ENCODE measurements at regions not wholly inside any gene's neighbourhood (a gene's known extent, or its start where the extent isn't known, plus 50 kb on each side); places are given as distances from the start of the nearest gene placed in this dataset.
"Not testable (repeated sequence)": the region's sequence is repeated elsewhere in the genome, so short reads cannot be mapped to it uniquely, and the experiment has no call there.

DNA sequence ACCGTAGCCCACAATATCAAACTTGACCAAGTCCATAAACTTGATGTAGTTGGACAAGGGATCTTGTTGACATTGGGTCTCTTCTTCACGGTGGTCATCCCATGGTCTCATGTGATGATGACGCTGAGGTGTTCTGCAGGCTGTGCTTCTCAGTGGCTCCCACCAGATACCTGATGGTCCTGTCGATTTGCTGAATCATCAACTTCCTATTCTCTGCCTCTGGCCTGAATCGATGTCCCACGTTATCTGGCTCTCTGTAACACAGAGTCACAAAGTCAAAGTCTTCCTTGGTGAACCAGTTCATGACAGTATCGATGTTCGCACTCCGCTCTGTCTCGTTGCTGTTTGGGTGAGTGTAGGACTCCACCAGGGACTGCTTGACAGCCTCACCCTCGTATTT is 217.2 kb upstream of the FRG2C start:
- not testable (repeated sequence) for DNase-seq (ENCODE audit: low spot score)

DNA sequence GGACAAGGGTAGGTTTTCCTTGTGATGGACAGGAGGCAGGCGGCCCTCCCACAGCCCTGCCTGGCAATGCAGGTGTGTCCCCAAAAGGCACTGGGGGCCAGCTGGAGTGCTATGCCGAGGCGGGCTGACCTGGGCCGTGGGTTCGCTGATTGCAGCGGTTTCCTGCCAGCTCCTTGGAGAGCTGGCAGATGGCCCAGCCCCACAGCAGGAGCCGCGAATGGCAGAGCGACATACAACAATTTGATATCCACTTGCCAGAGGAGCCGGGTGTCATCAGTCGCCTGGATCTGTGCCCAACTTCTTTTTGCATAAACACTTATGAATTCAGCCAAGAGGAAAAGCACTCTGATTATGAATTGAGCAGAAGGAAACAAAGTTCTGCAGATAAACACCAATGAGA is 210.8 kb upstream of the FRG2C start:
- DNase-seq (ENCODE audit: low spot score) = not testable (repeated sequence)

DNA sequence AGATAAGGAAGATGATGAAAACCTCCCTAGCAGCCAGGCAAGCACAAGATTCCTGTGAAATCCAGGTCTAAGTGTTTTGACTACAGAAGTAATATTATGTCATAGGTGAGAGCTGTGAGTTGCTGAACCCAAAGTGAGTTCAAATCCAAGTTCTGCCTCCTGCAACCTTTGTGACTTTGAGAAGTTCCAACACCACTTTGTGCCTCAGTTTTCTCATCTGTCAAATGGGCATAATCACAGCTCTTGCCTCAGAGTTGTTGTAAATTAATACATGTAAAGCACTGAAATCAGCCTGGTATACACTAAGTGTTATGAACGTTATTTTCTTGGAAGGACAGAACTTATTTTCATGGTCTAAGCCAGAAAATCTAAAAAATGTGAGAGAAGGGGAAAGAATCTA is 210.3 kb upstream of the FRG2C start:
- DNase-seq (ENCODE audit: low spot score) = not testable (repeated sequence)

DNA sequence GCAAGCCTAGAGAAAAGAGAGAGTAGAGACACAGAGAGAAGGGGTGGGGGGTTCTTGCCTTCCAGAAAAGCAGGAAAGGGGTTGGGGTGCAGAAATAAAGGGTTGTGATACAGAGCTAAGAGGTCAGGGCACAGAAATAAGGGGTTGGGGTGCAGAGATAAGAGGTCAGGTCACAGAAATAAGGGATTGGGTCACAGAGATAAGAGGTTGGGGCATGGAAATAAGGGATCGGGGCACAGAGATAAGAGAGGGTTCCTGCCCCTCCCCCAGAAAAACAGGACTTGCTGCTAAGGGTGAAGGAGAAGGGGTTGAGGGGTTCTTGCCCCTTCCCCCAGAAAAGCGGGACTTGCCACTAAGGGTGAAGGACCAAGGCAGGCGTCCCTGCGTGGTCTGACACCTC is 189.6 kb upstream of the FRG2C start:
- not testable (repeated sequence) for DNase-seq (ENCODE audit: low spot score)

DNA sequence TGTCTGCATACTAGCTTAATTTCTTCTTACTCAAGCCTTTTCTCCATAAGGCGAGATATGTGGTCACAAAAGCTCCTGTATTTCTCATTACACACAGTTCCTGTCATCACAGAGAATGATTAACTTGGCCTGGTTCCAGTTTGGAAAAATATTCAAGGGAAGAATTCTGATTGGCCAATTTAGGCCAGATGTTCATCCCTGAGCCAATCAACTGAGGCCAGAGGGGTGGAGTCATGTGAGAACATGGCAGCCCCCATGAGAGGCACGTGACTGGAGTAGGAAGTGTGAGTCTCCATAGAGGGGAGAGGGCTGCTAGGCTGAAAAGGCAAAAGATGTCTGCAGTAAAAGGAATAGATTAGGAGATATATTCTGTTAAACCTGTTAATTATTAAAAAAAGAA is 167.5 kb upstream of the FRG2C start:
- not testable (repeated sequence) for DNase-seq (ENCODE audit: low spot score)

DNA sequence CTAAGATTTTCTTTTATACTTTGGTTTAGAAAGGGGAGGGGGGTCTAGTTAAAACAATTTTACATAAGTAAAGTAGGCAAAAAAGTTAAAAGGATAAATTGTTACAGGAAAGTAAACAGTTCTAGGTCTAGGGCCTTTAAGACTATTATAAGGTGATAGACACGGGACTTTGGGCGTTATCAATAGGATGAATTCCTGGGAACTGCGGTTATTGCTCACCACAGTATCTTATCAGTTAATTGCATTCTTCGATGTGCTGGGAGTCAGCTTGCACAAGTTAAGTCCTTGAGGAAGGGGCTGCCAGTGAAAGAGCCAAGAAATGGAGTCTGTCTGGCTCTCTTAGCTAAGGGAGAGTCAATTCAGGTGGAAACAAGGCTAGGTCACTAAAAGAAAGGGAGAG is 163.8 kb upstream of the FRG2C start:
- not testable (repeated sequence) for DNase-seq (ENCODE audit: low spot score)

DNA sequence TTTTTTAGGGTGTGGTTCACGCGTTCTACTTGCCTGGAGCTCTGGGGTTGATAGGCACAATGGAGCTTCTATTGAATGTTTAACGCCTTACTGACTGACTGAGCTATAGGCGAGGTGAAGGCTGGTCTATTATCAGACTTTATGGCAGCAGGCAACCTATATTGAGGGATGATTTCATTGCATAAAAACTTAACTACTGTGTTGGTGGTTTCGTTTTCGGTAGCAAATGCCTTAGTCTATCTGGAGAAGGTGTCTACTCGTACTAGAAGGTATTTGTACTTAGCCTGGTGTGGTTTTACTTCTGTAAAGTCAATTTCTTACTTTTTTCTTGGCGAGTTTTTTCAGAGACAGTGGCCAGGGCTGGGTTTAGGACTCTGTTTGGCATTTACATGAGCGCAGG is 162.0 kb upstream of the FRG2C start:
- not testable (repeated sequence) for DNase-seq (ENCODE audit: low spot score)

DNA sequence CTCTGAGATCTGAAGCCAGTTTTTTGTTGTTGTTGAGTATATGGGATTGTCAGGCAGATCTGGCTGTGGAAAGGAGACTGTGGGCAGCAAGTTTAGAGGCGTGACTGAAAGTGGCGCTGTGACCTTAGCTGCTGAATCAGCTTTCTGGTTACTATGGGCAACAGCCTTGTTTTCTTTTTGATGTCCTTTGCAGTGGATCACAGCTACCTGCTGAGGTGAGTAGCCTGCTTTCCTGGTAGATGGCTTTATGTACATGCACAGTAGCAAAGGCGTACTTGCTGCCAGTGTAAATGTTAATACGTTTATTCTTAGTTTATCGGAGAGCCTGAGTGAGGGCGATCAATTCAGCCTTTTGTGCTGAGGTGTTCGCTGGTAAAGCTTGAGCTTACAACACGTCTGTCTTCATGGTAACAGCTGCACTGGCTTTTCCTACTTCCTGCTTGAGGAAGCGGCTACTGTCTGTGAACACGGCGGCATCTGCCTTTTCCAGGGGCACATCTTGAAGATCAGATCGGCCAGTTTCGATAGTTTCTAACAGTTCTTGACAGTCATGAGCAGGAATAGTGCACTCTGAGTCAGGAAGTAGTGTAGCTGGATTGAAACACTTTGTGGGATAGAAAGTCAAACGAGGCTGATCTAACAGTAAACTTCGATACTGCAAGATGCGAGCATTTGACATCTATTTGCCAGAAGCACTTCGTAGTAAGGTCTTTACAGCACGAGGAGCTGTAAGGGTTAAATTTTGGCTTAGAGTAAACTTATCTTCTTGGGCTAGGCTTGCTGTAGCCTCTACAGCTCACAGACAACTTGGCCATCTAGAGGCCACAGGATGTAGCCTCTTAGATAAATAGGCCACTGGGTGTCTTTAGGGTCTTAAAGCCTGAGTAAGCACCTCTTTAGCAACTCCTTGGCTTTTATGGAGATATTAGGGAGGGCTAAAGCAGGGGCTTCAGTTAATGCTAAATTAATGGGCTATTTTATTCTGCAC is 161.1 kb upstream of the FRG2C start:
- not testable (repeated sequence) for DNase-seq (ENCODE audit: low spot score)

DNA sequence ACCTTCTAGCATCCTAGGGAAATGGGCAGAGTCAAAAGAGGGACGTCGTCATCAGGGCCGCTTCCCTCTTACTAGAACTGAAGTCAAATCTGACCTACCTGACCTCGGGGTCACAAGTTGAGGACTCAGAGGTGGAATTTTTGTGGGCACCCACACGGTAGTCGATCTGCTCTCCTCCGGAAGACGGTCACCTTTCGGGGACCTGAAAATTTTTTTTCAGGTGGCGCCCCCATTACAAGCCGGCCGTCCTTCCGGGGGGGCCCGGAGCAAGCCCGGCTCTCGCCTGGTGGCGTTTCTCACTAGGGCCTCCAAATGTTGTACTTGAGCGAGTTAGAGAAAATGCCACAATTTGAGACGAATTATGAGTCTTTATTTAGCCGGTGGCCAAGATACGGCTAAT is 157.5 kb upstream of the FRG2C start:
- no peak for DNase-seq (ENCODE audit: low spot score)

DNA sequence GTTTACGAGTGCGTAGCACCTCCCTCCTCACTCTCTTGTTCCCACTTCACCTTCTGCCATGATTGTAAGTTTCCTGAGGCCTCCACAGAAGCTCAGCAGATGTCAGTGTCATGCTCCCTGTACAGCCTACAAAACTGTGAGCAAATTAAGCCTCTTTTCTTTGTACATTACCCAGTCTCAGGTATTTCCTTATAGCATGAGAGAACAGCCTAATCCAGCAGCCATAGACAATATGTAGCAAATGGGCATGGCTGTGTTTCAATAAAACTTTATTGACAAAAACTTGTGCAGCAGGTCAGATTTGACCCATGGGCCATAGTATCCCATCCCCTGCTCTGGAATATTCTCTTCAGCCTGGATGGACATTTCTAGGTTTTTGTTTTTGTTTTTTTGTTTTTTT is 156.2 kb upstream of the FRG2C start:
- DNase-seq (ENCODE audit: low spot score) = not testable (repeated sequence)

DNA sequence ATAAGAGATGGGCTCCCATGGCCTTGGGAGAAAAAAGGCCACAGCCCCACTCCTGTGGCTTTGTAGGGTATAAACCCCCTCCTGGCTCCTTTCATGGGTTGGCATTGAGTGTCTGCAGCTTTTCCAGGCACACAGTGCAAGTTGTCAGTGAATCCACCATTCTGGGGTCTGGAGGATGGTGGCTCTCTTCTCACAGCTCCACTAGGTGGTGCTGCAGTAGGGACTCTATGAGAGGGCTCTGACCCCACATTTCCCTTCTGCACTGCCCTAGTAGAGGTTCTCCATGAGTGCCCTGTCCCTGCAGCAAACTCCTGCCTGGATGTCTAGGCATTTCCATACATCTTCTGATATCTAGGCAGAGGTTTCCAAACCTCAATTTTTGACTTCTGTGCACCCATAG is 136.5 kb upstream of the FRG2C start:
- not testable (repeated sequence) for DNase-seq (ENCODE audit: low spot score)

DNA sequence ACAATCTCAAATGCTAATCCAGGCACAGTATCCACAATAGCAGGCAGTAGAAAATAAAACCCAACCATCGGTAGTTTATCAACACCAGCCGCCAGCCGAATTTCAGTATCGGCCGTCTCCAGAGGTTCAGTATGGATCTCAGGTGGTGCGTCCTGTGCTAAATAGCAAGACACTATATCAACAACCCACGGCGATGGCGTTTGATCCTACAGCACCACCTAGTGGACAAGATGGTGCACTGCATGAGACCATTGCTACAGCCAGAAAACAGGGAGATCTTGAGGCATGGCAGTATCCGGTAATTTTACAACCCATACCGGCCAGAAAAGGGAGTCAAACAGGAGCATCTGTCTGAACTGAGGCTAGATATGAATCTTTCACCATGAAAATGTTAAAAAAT is 112.0 kb upstream of the FRG2C start:
- not testable (repeated sequence) for DNase-seq (ENCODE audit: low spot score)

DNA sequence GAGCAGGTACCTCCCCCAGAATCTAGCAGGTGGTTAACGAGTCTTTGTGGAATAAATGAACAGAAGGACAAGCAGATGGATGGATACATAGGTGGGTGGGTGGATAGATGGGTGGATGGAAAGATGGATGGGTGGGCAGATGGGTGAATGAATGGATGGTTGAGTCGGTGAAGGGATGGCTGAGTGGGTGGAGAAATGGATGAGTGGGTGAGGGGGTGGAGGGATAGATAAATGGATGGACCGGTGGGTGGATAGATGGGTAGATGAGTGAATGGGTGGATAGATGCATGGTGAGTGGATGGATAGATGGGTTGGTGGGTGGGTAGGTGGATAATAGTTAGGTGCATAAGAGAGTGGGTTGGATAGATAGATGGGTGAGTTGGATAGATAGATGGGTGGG is 99.7 kb upstream of the FRG2C start:
- not testable (repeated sequence) for DNase-seq (ENCODE audit: low spot score)

DNA sequence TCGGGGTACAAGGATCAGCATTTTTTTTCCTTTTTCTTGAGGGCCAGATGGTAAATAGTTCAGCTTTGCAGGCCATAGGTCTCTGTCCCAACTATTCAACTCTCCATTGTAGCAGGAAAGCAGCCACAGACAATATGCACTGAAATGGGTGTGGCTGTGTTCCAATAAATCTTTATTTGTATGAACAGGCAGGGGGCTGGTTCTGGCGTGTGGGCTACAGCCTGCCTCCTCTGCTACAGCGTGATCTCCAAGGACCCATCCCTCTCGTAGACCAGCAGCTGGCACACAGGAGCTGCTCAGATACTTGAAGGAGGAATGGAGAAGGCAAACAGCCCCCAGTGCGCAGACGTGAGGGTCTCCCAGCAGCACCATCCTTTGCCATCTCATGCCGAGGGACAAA is 91.8 kb upstream of the FRG2C start:
- not testable (repeated sequence) for DNase-seq (ENCODE audit: low spot score)

DNA sequence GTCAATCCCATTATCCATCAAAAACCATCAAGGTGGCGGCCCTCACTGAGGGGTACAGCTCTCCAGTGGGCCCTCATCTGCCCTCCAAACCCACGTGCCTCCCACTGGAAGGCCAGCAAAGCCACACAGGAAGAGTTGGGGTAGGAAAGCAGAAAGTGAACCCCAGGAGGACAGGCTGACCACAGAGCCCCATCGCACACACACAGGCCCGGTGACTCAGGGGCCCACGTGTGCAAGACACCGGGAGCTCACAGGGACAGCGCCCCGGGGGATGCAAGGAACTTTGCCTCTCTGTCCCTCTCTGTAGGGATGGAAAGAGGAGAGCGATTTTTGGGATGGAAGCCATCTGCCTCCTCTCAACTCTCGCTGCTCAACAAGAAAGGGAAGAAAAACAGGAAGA is 85.0 kb upstream of the FRG2C start:
- DNase-seq (ENCODE audit: low spot score) = not testable (repeated sequence)

DNA sequence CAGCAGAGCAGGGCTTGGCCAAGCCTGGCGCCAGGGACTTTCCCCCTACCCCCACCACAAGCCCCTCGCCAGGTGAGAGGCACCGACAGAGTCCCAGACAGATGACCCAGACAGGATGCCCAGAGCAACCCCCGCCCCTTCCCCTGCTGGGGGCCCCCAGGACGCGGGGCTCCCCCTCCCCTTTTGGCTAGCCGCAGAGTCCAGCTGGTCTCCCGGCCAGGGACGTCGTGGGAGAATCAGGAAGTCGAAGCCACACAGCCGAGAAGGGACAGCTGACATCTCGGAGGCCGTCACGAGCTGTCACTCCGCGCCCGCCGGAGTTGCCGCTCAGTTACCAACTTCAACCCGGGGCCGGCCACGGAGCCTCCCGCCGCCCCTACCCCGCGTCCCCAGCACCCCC is 84.6 kb upstream of the FRG2C start:
- not testable (repeated sequence) for DNase-seq (ENCODE audit: low spot score)

DNA sequence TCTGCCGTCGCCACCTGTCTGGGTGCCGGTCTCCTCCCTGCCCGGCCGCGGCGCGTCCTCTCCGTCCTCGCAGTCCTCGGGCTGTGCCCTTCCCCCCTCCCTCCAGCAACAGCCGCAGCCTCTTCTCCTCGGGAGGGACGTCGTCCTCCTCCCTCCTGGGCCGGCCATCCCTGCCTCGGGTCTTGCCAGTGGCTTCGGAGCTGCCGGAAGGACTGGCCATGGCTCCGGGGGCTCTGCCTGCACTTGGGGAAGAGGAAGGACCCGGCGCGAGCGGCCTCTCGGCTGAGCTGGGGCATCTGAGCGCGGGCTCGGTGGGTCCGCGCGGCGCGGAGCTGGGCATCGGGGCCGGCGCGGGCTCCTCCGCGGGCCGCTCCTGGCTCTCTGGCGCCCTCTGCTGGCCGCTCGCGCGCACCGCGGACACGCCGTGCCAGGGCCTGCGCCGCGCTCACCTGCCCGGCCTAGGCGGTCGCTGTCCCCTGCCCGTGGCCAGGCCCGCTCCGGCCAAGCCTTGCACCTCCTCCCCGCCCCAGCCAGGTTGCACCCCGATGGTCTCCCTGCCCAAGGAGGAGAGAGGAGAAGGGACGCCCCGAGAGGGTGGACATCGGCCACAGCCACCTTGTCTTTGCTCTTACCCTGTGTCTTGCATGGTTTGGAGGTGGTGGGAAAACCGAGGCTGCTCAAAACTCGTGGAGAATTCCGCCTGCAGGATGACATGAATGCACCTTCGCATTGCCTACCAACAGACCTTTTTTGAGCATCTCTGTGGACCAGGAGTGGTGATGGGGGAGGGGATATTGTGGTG is 83.9 kb upstream of the FRG2C start:
- peak; percentile 40 for DNase-seq (ENCODE audit: low spot score)

DNA sequence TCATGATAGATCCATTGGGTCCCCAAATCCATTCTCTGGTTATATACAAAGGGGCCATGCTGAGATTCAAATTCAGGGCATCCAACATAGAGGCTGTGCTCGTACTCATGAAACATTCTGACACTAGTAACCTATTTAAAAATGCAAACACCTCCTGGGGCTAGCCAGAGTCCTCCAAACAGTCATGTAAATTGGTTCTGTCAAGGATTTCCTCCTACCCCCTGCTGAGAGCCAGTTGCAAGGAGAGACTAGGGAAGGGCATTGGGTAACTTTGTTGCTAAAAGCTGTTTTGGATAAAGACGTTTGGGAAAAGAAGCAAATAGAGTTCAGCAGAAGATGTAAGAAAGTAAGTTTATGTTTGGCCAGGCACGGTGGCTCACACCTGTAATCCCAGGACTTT is 81.6 kb upstream of the FRG2C start:
- not testable (repeated sequence) for DNase-seq (ENCODE audit: low spot score)

DNA sequence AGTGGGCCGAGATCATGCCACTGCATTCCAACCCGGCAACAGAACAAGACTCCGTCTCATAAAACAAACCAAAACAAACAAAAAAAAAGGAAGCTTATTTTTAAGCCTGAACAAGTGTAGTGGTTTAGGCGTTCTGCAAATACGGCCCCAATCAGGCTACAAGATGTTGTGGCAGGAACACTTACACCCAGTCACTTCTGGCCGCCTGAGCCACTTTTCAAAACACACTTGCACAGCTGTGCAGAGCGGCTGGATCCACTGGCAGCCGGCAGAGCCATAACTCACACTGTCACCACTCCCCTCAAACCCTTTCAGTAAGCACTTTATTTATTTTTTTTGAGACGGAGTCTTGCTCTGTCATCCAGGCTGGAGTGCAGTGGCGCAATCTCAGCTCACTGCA is 81.0 kb upstream of the FRG2C start:
- DNase-seq (ENCODE audit: low spot score) = not testable (repeated sequence)

DNA sequence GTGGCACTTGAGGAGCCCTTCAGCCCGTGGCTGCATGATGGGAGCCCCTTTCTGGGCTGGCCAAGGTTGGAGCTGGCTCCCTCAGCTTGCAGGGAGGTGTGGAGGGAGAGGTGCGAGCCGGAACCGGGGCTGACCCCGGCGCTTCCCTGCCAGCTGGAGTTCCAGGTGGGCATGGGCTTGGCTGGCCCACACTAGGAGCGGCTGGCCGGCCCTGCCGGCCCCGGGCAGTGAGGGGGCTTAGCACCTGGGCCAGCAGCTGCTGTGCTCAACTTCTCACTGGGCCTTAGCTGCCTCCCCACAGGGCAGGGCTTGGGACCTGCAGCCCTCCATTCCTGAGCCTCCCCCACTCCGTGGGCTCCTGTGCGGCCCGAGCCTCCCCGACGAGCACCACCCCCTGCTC is 76.4 kb upstream of the FRG2C start:
- not testable (repeated sequence) for DNase-seq (ENCODE audit: low spot score)

DNA sequence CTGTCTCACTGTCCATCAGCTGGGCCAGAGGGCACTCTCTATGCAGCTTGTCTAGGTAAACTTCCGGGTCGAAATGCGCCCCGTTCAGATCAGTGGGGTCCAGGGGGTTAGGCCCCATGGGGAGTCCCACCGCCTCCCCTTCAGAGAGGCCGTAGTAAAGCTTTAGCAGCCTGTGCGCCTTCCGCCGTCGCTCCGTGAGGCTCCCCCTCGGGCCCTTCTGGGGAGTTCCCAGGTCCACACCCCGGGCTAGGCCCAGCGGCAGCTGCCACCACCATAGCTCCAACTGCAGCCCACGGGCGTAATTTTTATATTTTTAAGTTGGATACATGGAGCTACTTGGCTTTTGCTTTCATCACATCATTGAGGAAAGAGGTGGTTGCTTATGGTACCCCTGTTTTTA is 73.7 kb upstream of the FRG2C start:
- not testable (repeated sequence) for DNase-seq (ENCODE audit: low spot score)

DNA sequence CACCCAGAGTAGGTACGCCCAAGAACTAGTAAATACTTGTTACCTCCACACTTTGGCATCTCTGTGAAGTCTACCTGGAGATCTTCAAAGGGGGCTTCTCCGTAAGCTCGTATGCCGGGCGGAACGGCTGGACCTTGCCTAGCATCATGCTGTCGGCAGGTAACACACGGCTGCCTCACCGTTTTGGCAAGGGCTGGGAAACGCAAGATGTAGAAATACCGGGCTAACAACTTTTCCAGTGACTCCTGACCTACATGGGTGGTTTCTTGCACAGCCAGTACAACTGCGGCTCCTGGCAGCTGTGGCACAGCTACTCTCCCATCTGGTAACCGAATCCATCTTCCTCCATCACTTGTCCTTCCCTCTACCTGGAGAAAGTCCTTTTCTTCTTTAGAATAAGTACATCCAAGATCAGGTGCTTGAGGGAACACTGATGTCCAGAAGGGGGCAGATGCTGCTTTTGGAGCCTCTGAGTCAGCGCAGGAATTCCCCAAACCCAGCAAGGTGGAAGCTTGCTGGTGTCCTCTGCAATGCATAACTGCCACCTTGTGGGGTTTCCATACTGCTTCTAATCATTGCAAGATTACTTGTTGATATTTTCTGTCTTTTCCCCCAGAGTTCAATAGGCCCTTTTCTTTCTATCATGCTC is 59.7 kb upstream of the FRG2C start:
- DNase-seq (ENCODE audit: low spot score) = not testable (repeated sequence)

Data from GM03348 (cell line).